Karpas-422 (cell line): ENCODE measurements at regions not wholly inside any gene's neighbourhood (a gene's known extent, or its start where the extent isn't known, plus 50 kb on each side); places are given as distances from the start of the nearest gene placed in this dataset.

ENCODE experiments used
- DNase-seq: peaks from one replicate; pipeline ENCODE4 v3.0.0-alpha.2; 2015
- H2AFZ ChIP-seq: fragments of 200-600 bp; sonication (generic); 2 replicates; pipeline ENCODE4 v1.6.1; 2014; ENCODE audit warnings: antibody characterized with exemption, low read length, mixed read lengths
- H3K27ac ChIP-seq: fragments of 200-600 bp; sonication (generic); 2 replicates; pipeline ENCODE4 v1.5.1; 2014; ENCODE audit warnings: mild to moderate bottlenecking, low read length, moderate library complexity
- H3K27me3 ChIP-seq: fragments of 200-600 bp; sonication (generic); 2 replicates; pipeline ENCODE4 v1.6.1; 2014; ENCODE audit warnings: low read length, mixed read lengths
- H3K36me3 ChIP-seq: fragments of 200-600 bp; sonication (generic); 2 replicates; pipeline ENCODE4 v1.6.1; 2014; ENCODE audit warnings: low read length, mixed read lengths; ENCODE audit not compliant: insufficient read depth
- H3K4me1 ChIP-seq: fragments of 200-600 bp; sonication (generic); 2 replicates; pipeline ENCODE4 v1.6.1; 2014; ENCODE audit warnings: mild to moderate bottlenecking, low read length, mixed read lengths
- H3K4me2 ChIP-seq: fragments of 200-600 bp; sonication (generic); 2 replicates; pipeline ENCODE4 v1.6.1; 2014; ENCODE audit warnings: low read length, low read depth, mild to moderate bottlenecking; ENCODE audit not compliant: poor library complexity, severe bottlenecking
- H3K4me3 ChIP-seq: fragments of 200-600 bp; sonication (generic); 2 replicates; pipeline ENCODE4 v1.5.1; 2014; ENCODE audit warnings: mild to moderate bottlenecking, antibody characterized with exemption, low read length, mixed read lengths
- H3K79me2 ChIP-seq: fragments of 200-600 bp; sonication (generic); 2 replicates; pipeline ENCODE4 v1.6.1; 2014; ENCODE audit warnings: mild to moderate bottlenecking, low read length, mixed read lengths
- H3K9ac ChIP-seq: fragments of 200-600 bp; sonication (generic); 2 replicates; pipeline ENCODE4 v1.6.0; 2014; ENCODE audit warnings: low read length
- H3K9me2 ChIP-seq: fragments of 200-600 bp; sonication (generic), shearing (Covaris generic); replicated peaks from 2 replicates; pipeline ENCODE4 v1.6.0; 2014; ENCODE audit warnings: mild to moderate bottlenecking, low read length, moderate library complexity; ENCODE audit not compliant: insufficient read depth
- H3K9me3 ChIP-seq: fragments of 300-700, 200-600 bp; sonication (generic); 2 replicates; pipeline ENCODE4 v1.6.1; 2014; ENCODE audit warnings: low read length, mixed read lengths
- H4K20me1 ChIP-seq: fragments of 200-600 bp; sonication (generic); 2 replicates; pipeline ENCODE4 v1.6.1; 2014; ENCODE audit warnings: mild to moderate bottlenecking, antibody characterized with exemption, low read length, low read depth; ENCODE audit not compliant: insufficient read depth

GRCh38 chr5:68805444-68805843, 288.4 kb upstream of the SLC30A5 start:
- no peaks in the 10 kb centered on the region for H3K36me3 ChIP-seq
- no peaks in the 10 kb centered on the region for H3K79me2 ChIP-seq
- H3K4me3 ChIP-seq, result no peak overlapping the region
- no peak overlapping the region for H3K4me2 ChIP-seq
- no peaks in the 10 kb centered on the region for H3K4me1 ChIP-seq
- H3K9me3 ChIP-seq, result no peaks in the 10 kb centered on the region
- H3K9me2 ChIP-seq, result no peaks in the 10 kb centered on the region
- H2AFZ ChIP-seq, result no peak overlapping the region
- H3K27me3 ChIP-seq, result no peaks in the 10 kb centered on the region
- no peak overlapping the region for H3K27ac ChIP-seq
- H4K20me1 ChIP-seq, result no peaks in the 10 kb centered on the region
- DNase-seq, result no peak
- no peak overlapping the region for H3K9ac ChIP-seq

GRCh38 chr5:68817632-68818031, 276.2 kb upstream of the SLC30A5 start:
- Histone ChIP-seq H3K9me3 (no peaks in the 10 kb centered on the region), H3K4me1 (no peaks in the 10 kb centered on the region), H3K4me2 (no peak overlapping the region), H4K20me1 (no peaks in the 10 kb centered on the region), H3K36me3 (no peaks in the 10 kb centered on the region), H3K27me3 (no peaks in the 10 kb centered on the region), H3K4me3 (no peak overlapping the region), H3K79me2 (no peaks in the 10 kb centered on the region), H3K9ac (no peak overlapping the region), H3K27ac (no peak overlapping the region), H2AFZ (no peak overlapping the region), H3K9me2 (no peaks in the 10 kb centered on the region)
- DNase-seq, result no peak

- Histone ChIP-seq H3K9me3 (no peaks in the 10 kb centered on the region), H3K4me2 (no peak overlapping the region), H3K4me1 (no peaks in the 10 kb centered on the region), H3K9me2 (no peaks in the 10 kb centered on the region), H3K27me3 (no peaks in the 10 kb centered on the region), H4K20me1 (no peaks in the 10 kb centered on the region), H2AFZ (no peak overlapping the region), H3K4me3 (no peak overlapping the region), H3K9ac (no peak overlapping the region), H3K36me3 (no peaks in the 10 kb centered on the region), H3K27ac (no peak overlapping the region), H3K79me2 (no peaks in the 10 kb centered on the region)
- no peak for DNase-seq
Measured at GRCh38 chr5:68818057-68818695, 275.6 kb upstream of the SLC30A5 start.

GRCh38 chr5:68818870-68819269, 274.9 kb upstream of the SLC30A5 start:
- Histone ChIP-seq H3K9ac (no peak overlapping the region), H3K9me2 (no peaks in the 10 kb centered on the region), H2AFZ (no peak overlapping the region), H4K20me1 (no peaks in the 10 kb centered on the region), H3K36me3 (no peaks in the 10 kb centered on the region), H3K27me3 (no peaks in the 10 kb centered on the region), H3K4me2 (no peak overlapping the region), H3K79me2 (no peaks in the 10 kb centered on the region), H3K27ac (no peak overlapping the region), H3K9me3 (no peaks in the 10 kb centered on the region), H3K4me3 (no peak overlapping the region), H3K4me1 (no peaks in the 10 kb centered on the region)
- no peak for DNase-seq

GRCh38 chr5:68821056-68821455, 272.8 kb upstream of the SLC30A5 start:
- no peak overlapping the region for H3K27ac ChIP-seq

GRCh38 chr5:68822796-68823195, 271.0 kb upstream of the SLC30A5 start:
- no peak for DNase-seq
- no peak overlapping the region for H3K4me3 ChIP-seq
- no peaks in the 10 kb centered on the region for H3K4me1 ChIP-seq
- H2AFZ ChIP-seq, result no peak overlapping the region
- no peaks in the 10 kb centered on the region for H3K79me2 ChIP-seq
- no peak overlapping the region for H3K9ac ChIP-seq
- no peaks in the 10 kb centered on the region for H3K9me2 ChIP-seq
- no peaks in the 10 kb centered on the region for H3K27me3 ChIP-seq
- H3K4me2 ChIP-seq, result no peak overlapping the region
- H3K27ac ChIP-seq, result no peak overlapping the region
- no peaks in the 10 kb centered on the region for H3K36me3 ChIP-seq
- no peaks in the 10 kb centered on the region for H4K20me1 ChIP-seq
- H3K9me3 ChIP-seq, result no peaks in the 10 kb centered on the region

More at GRCh38 chr5:68821056-68821455, 272.8 kb upstream of the SLC30A5 start:
- no peak overlapping the region for H3K4me2 ChIP-seq
- no peaks in the 10 kb centered on the region for H3K79me2 ChIP-seq
- H3K9ac ChIP-seq, result no peak overlapping the region
- no peak for DNase-seq
- H3K9me3 ChIP-seq, result no peaks in the 10 kb centered on the region
- no peaks in the 10 kb centered on the region for H3K36me3 ChIP-seq
- no peaks in the 10 kb centered on the region for H3K9me2 ChIP-seq
- no peaks in the 10 kb centered on the region for H4K20me1 ChIP-seq
- H3K4me1 ChIP-seq, result no peaks in the 10 kb centered on the region
- H3K4me3 ChIP-seq, result no peak overlapping the region
- no peak overlapping the region for H2AFZ ChIP-seq
- H3K27me3 ChIP-seq, result no peaks in the 10 kb centered on the region

- Histone ChIP-seq H3K36me3 (no peaks in the 10 kb centered on the region), H3K27me3 (no peaks in the 10 kb centered on the region), H3K4me2 (no peak overlapping the region), H3K9me2 (no peaks in the 10 kb centered on the region), H3K9ac (no peak overlapping the region), H4K20me1 (no peaks in the 10 kb centered on the region), H3K4me1 (no peaks in the 10 kb centered on the region), H3K27ac (no peak overlapping the region), H3K9me3 (no peaks in the 10 kb centered on the region), H3K4me3 (no peak overlapping the region), H3K79me2 (no peaks in the 10 kb centered on the region), H2AFZ (no peak overlapping the region)
- no peak for DNase-seq
Measured at GRCh38 chr5:68823301-68823700, 270.5 kb upstream of the SLC30A5 start.

GRCh38 chr5:68830377-68830898, 263.4 kb upstream of the SLC30A5 start:
- no peak for DNase-seq
- H3K9me3 ChIP-seq, result no peaks in the 10 kb centered on the region
- no peak overlapping the region for H2AFZ ChIP-seq
- no peaks in the 10 kb centered on the region for H3K4me1 ChIP-seq
- no peak overlapping the region for H3K4me3 ChIP-seq
- H3K27me3 ChIP-seq, result no peaks in the 10 kb centered on the region
- no peaks in the 10 kb centered on the region for H4K20me1 ChIP-seq
- H3K27ac ChIP-seq, result no peak overlapping the region
- H3K9me2 ChIP-seq, result no peaks in the 10 kb centered on the region
- no peaks in the 10 kb centered on the region for H3K36me3 ChIP-seq
- H3K79me2 ChIP-seq, result no peaks in the 10 kb centered on the region
- no peak overlapping the region for H3K9ac ChIP-seq
- H3K4me2 ChIP-seq, result no peak overlapping the region
